Mucosa of stomach (tissue), 1 donor: ENCODE measurements at regions not wholly inside any gene's neighbourhood (a gene's known extent, or its start where the extent isn't known, plus 50 kb on each side); places are given as distances from the start of the nearest gene placed in this dataset.

Experiments
- H3K27me3 ChIP-seq: one replicate; pipeline ENCODE4 v1.7.0; 2013; ENCODE audit warnings: mild to moderate bottlenecking, low read length; ENCODE audit not compliant: control insufficient read depth, insufficient read depth
- H3K36me3 ChIP-seq: one replicate; pipeline ENCODE4 v1.7.0; 2013; ENCODE audit warnings: low read length; ENCODE audit not compliant: control insufficient read depth, insufficient read depth
- H3K4me1 ChIP-seq: one replicate; pipeline ENCODE4 v1.7.0; 2013; ENCODE audit warnings: mild to moderate bottlenecking, low read length; ENCODE audit not compliant: control insufficient read depth, insufficient read depth
- H3K4me3 ChIP-seq: one replicate; pipeline ENCODE4 v1.7.0; 2013; ENCODE audit warnings: low read length
- H3K9ac ChIP-seq: one replicate; pipeline ENCODE4 v1.7.0; 2013; ENCODE audit warnings: mild to moderate bottlenecking, low read length, moderate library complexity
- H3K9me3 ChIP-seq: one replicate; pipeline ENCODE4 v1.7.0; 2013; ENCODE audit warnings: mild to moderate bottlenecking, low read length, moderate library complexity; ENCODE audit not compliant: control insufficient read depth
- donor health status: Pancreatic carcinoma.

- no peaks in the 10 kb centered on the region for H3K4me1 ChIP-seq
- no peaks in the 10 kb centered on the region for H3K9me3 ChIP-seq
- H3K4me3 ChIP-seq, result no peak overlapping the region
- H3K36me3 ChIP-seq, result no peaks in the 10 kb centered on the region
- no peaks in the 10 kb centered on the region for H3K27me3 ChIP-seq
- no peak overlapping the region for H3K9ac ChIP-seq
These were observed 298.1 kb downstream of the GALR1 start for GRCh38 chr18:77547757-77548156.

GRCh38 chr18:77548790-77549420, 299.3 kb downstream of the GALR1 start:
- H3K4me3 ChIP-seq, result no peak overlapping the region
- no peaks in the 10 kb centered on the region for H3K9me3 ChIP-seq
- no peaks in the 10 kb centered on the region for H3K27me3 ChIP-seq
- no peaks in the 10 kb centered on the region for H3K4me1 ChIP-seq
- no peak overlapping the region for H3K9ac ChIP-seq
- H3K36me3 ChIP-seq, result no peaks in the 10 kb centered on the region

GRCh38 chr18:77550625-77551024, 301.0 kb downstream of the GALR1 start:
- no peaks in the 10 kb centered on the region for H3K9me3 ChIP-seq
- no peaks in the 10 kb centered on the region for H3K36me3 ChIP-seq
- H3K4me1 ChIP-seq, result no peaks in the 10 kb centered on the region
- no peak overlapping the region for H3K9ac ChIP-seq
- H3K27me3 ChIP-seq, result no peaks in the 10 kb centered on the region
- no peak overlapping the region for H3K4me3 ChIP-seq

- no peaks in the 10 kb centered on the region for H3K4me1 ChIP-seq
- H3K36me3 ChIP-seq, result no peaks in the 10 kb centered on the region
- H3K9me3 ChIP-seq, result no peaks in the 10 kb centered on the region
- no peak overlapping the region for H3K4me3 ChIP-seq
- no peaks in the 10 kb centered on the region for H3K27me3 ChIP-seq
- H3K9ac ChIP-seq, result no peak overlapping the region
These were observed 301.4 kb downstream of the GALR1 start for GRCh38 chr18:77551055-77551454.

GRCh38 chr18:77552945-77553344, 303.3 kb downstream of the GALR1 start:
- H3K4me1 ChIP-seq, result no peaks in the 10 kb centered on the region
- H3K9me3 ChIP-seq, result no peaks in the 10 kb centered on the region
- H3K9ac ChIP-seq, result no peak overlapping the region
- no peaks in the 10 kb centered on the region for H3K27me3 ChIP-seq
- H3K36me3 ChIP-seq, result no peaks in the 10 kb centered on the region
- no peak overlapping the region for H3K4me3 ChIP-seq

GRCh38 chr18:77554061-77554460, 304.4 kb downstream of the GALR1 start:
- H3K36me3 ChIP-seq, result no peaks in the 10 kb centered on the region
- no peaks in the 10 kb centered on the region for H3K9me3 ChIP-seq
- H3K9ac ChIP-seq, result no peak overlapping the region

GRCh38 chr18:77557046-77557587, 307.5 kb downstream of the GALR1 start:
- no peaks in the 10 kb centered on the region for H3K27me3 ChIP-seq
- no peaks in the 10 kb centered on the region for H3K9me3 ChIP-seq
- no peak overlapping the region for H3K9ac ChIP-seq
- no peak overlapping the region for H3K4me3 ChIP-seq
- H3K36me3 ChIP-seq, result no peaks in the 10 kb centered on the region
- H3K4me1 ChIP-seq, result no peaks in the 10 kb centered on the region

More at GRCh38 chr18:77554061-77554460, 304.4 kb downstream of the GALR1 start:
- no peak overlapping the region for H3K4me3 ChIP-seq
- no peaks in the 10 kb centered on the region for H3K27me3 ChIP-seq
- H3K4me1 ChIP-seq, result no peaks in the 10 kb centered on the region

GRCh38 chr18:77559274-77559910, 309.7 kb downstream of the GALR1 start:
- H3K27me3 ChIP-seq, result no peaks in the 10 kb centered on the region
- no peaks in the 10 kb centered on the region for H3K4me1 ChIP-seq
- no peaks in the 10 kb centered on the region for H3K9me3 ChIP-seq
- H3K4me3 ChIP-seq, result no peak overlapping the region
- H3K9ac ChIP-seq, result no peak overlapping the region
- H3K36me3 ChIP-seq, result no peaks in the 10 kb centered on the region

GRCh38 chr18:77560341-77560992, 310.8 kb downstream of the GALR1 start:
- H3K9ac ChIP-seq, result no peak overlapping the region

GRCh38 chr18:77566604-77567003, 317.0 kb downstream of the GALR1 start:
- Histone ChIP-seq H3K4me1 (no peaks in the 10 kb centered on the region), H3K9me3 (no peaks in the 10 kb centered on the region), H3K9ac (no peak overlapping the region), H3K36me3 (no peaks in the 10 kb centered on the region), H3K27me3 (no peaks in the 10 kb centered on the region), H3K4me3 (no peak overlapping the region)

More at GRCh38 chr18:77560341-77560992, 310.8 kb downstream of the GALR1 start:
- Histone ChIP-seq H3K9me3 (no peaks in the 10 kb centered on the region), H3K27me3 (no peaks in the 10 kb centered on the region), H3K36me3 (no peaks in the 10 kb centered on the region), H3K4me3 (no peak overlapping the region), H3K4me1 (no peaks in the 10 kb centered on the region)

GRCh38 chr18:77567205-77567604, 317.6 kb downstream of the GALR1 start:
- Histone ChIP-seq H3K9ac (no peak overlapping the region), H3K9me3 (no peaks in the 10 kb centered on the region), H3K27me3 (no peaks in the 10 kb centered on the region), H3K36me3 (no peaks in the 10 kb centered on the region), H3K4me1 (no peaks in the 10 kb centered on the region), H3K4me3 (no peak overlapping the region)

GRCh38 chr18:77571743-77572142, 322.1 kb downstream of the GALR1 start:
- Histone ChIP-seq H3K36me3 (no peaks in the 10 kb centered on the region), H3K4me3 (no peak overlapping the region), H3K27me3 (no peaks in the 10 kb centered on the region), H3K9ac (no peak overlapping the region), H3K9me3 (no peaks in the 10 kb centered on the region), H3K4me1 (no peaks in the 10 kb centered on the region)
